Hepatic stellate cell (primary cell): ENCODE measurements at regions not wholly inside any gene's neighbourhood (a gene's known extent, or its start where the extent isn't known, plus 50 kb on each side); places are given as distances from the start of the nearest gene placed in this dataset.

Experiments used
- DNase-seq: peaks from one replicate; pipeline ENCODE4 v3.0.0; 2011; ENCODE audit warnings: low spot score

DNA sequence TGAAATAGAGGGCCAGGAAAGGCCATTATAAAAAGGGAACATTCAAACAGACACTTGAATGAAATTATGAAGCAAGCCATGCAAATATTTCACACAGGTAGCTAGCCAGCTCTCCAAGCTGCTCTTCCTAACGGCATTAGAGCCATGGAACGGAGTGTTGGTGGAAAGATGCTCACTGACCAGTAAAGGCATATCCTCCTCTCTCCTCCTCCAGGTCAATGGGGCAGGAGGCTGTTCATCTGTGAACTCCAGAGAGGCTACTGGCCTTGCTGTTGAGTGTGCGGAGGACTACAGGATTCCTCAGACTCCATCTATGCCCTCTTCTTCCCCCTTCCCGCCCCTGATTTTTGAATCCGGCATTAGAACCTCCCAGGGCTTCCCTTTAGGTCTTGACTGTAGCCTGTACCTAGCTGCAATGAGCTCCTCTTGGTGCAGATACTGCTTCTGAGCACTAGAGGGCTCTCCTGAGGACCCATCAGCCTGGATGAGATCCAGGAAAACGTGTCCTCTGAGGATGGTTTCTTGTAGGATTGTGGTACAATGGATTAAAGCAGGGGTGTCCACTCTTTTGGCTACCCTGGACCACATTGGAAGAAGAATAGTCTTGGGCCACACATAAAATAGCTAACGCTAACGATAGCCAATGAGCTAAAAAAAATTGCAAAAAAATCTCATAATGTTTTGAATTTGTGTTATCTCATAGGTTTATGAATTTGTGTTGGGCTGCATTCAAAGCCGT is 162.2 kb downstream of the SREK1 start:
- peak; percentile 64 for DNase-seq

DNA sequence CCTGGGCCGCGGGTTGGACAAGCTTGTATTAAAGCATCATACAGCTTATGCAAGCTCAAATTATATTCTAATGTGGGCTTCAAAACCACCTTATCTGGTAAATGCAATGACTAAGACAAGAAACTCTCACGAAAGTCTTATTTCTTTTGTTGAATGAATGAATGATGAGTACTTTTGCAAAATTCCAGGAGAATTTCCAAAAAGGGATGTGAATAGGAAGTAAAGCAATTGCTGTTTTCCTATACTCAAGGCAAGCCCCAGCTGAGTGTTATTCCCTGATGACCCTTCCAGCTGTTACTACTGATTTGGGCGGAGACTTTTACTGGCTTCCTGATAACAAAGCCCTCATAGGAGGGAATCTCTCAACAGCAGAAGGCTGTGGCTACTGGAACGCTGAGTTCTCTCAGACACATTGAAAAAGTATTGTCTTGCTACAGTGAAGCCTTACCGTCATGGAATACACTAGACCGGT is 162.8 kb downstream of the SREK1 start:
- DNase-seq, result no peak

DNA sequence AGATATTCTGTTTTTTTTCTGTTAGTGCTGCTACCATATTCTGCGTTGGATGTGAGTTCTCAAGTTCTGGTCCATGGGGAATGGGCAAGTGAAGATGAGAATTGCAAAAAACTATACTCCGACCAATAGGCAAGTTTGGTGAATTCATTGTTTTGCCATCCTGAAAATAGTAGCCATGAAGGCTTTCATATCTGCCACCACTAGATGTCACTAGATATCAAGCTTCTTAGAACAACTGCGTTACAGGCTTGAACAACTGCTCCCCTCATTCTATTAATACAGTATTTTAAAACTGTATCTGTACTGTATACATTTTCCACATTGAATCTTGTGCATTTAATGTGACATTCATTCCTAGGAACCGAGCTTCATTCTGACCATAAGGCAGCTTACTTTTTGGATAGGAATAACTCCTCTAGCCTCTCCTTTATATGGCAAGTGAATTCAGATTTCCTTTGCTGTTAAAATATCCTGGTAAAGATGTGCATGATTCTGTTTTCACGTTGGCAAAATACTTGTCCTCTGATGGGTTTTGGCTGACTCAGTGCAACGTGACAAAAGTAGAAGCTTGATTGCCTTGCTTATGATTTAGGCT is 163.6 kb downstream of the SREK1 start:
- peak; percentile 40 for DNase-seq

DNA sequence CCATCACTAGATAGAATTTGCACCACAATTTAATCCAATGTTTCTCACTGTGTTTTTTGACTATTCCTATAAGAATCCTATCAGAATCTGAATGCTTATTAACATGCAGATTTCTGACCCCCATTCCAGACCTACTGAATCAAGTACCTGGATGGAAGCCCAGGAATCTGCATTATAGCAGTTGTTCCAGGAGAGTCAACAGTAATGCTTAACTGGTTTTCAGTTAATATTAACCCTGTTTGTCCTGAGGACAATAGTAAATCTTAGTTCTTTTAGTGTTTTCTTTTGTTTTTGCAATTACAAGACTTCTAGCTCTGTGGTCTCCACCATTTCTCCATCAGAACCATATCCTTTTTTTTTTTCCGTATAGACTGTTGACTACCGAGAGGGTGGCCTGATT is 168.2 kb downstream of the SREK1 start:
- DNase-seq, result no peak

GRCh38 chr5:66315784-66316183 is 171.7 kb downstream of the SREK1 start:
- DNase-seq, result no peak

- no peak for DNase-seq
These were observed 178.9 kb downstream of the SREK1 start for GRCh38 chr5:66322786-66323528.

DNA sequence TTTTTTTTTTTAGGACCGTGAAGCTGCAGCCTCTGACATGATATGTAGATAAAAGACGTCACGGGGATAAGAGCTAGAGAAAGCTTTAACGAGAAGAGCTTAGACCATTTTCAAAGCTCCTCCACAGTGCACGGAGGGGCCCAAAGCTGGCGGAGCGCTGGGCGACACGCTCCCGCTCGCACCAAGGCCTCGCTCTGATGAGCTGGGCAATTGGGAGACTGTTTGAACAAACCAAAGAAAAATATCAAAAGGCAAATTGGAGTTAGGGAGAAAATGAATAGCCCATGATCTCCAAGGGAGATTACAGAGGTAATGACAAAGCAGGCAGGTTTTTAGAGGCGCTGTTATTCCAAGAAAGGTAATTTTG is 179.4 kb downstream of the SREK1 start:
- DNase-seq, result no peak

GRCh38 chr5:66324357-66324756 is 180.3 kb downstream of the SREK1 start:
- no peak for DNase-seq

GRCh38 chr5:66326276-66326675 is 182.2 kb downstream of the SREK1 start:
- DNase-seq, result no peak

GRCh38 chr5:66327008-66327407 is 182.9 kb downstream of the SREK1 start:
- DNase-seq, result no peak

DNA sequence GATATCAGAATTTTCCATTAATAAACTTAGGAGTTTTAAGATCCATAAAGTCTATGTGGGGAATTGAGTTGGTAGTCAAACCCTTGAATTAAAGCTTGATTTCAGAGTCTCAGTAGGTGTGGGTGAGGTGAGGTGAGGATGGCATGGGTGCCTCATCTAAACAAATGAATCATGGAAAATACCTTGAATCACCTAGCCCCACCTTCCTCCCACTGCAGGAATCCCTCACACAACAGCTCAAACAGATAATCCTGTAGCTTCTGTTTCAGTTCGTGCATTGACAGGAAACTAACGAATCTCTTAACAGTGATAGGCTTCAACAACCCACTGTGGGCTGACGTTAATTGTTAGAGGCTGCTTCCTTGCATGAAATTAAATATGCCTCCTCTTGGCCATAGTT is 185.0 kb downstream of the SREK1 start:
- no peak for DNase-seq

DNA sequence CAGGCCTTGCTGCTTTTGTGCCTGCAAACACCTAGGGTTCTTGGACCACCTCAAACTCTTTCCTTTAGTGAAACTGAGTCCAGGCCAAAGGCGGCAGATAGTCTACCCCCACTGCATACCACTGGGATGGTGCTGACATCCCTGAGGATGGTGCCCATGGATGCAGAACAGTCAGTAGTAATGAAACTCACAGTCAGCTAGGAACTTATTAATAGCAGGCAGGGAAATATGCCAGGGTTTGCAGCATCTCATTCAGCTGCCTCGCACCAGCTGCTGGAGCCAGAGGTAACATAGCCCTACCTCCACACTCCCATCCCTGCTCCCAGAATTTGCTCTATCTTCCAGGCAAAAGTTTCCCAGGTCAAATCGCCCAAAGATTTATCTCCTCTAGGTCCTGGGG is 189.1 kb downstream of the SREK1 start:
- no peak for DNase-seq

- DNase-seq, result no peak
These were observed 193.6 kb downstream of the SREK1 start for GRCh38 chr5:66337626-66338226.

DNA sequence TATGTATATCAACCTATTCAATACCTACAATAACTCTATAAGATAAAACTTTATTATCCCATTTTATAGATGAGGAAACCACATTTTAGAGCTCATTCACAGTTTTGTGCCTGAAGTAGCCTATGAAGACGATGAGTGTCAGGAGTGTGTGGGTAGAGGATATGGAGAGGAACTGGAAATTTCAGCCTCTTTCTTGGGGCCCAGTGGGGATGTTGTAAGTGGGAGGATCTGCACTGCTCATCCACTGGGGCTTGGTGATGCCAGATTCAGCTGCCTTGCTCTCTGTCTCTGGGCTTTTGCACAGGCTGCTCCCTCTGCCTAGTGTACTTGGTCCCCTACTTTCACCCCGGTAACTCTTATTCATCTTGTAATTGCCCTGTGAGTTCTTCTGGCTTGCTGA is 194.7 kb downstream of the SREK1 start:
- no peak for DNase-seq

GRCh38 chr5:66339896-66340295 is 195.8 kb downstream of the SREK1 start:
- DNase-seq, result no peak

- no peak for DNase-seq
These were observed 196.7 kb downstream of the SREK1 start for GRCh38 chr5:66340786-66341185.

- no peak for DNase-seq
These were observed 198.3 kb downstream of the SREK1 start for GRCh38 chr5:66342341-66342880.

- DNase-seq, result no peak
These were observed 199.4 kb downstream of the SREK1 start for GRCh38 chr5:66343370-66344071.

DNA sequence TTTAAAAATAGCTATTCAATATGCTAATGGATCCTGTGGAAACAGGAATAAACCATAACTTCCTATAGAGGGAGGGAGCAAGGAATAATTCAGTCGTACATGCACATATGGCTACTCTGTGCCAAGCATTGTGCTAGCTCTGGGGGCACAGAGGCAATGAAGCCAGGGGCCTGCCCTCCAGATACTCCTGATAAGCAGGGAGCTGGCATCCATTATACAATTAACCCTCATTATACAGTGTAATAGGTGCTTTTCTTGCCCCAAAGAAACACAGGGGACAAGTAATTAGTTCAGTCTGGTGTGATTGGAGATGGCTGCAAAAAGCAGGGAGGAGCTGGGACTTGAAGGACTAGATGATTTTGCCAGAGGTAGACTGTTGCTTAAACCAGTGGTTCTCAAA is 200.4 kb downstream of the SREK1 start:
- DNase-seq, result no peak

DNA sequence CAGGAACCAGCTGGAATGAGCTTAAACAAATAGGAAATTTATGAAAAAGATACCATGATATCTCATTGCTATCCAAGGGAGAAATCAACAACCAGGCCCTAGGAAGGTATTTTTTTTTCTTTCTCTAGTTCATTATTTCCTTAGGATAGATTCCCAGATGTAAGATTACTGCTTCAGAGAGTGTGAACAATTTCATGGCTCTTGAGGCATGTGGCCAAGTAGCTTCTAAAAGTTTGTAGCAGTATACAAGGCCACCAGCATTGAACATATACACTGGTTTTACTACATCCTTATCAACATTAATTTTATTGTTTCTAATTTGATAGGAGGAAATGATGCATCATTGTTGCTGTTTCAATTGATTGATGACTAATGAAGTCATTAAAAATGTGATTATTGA is 201.2 kb downstream of the SREK1 start:
- no peak for DNase-seq

- no peak for DNase-seq
These were observed 202.8 kb downstream of the SREK1 start for GRCh38 chr5:66346869-66347268.
